HG02973 (cell line): ENCODE measurements at regions not wholly inside any gene's neighbourhood (a gene's known extent, or its start where the extent isn't known, plus 50 kb on each side); places are given as distances from the start of the nearest gene placed in this dataset.

ENCODE experiments used
- ATAC-seq: cut with Tn5 transposase; IDR thresholded peaks from one replicate; pipeline ENCODE4 v1.9.1; 2021; ENCODE audit warnings: moderate library complexity; ENCODE audit not compliant: unreplicated experiment

DNA sequence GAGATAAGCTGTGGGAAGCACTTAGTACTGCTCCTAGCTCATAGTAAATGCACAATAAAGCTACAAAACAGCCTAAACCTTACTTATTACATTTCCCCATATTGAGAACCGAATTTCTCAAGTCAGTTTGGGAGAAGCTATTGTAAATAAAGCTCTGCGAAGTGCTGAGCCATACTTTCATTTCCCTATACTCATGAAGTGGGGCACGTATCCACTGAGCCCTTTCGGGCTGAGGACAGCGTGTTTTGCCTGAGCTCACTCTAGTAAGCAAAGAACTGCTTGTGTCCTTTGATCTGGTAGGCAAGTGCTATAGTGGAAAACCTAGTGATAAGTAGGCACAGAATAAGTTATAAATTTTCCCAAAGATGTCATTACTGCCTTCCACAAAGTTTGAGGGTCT is 165.0 kb downstream of the RSL24D1 start:
- ATAC-seq = no peak

DNA sequence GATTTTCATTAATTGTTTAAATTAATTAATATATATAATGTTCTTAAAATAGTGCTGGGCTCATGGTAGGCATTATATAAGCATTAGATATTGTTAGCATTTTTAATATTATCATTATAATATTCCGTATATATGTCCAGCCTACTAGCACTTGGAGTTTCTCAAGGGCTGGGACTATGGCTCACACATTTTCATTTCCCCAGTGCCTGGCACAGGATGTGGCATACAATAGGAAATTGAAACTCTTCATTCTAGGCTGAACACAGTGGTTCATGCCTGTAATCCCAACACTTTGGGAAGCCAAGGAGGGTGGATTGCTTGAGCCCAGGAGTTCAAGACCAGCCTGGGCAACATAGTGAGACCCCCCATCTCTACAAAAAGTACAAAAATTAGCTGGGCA is 170.4 kb downstream of the RSL24D1 start:
- ATAC-seq = no peak

DNA sequence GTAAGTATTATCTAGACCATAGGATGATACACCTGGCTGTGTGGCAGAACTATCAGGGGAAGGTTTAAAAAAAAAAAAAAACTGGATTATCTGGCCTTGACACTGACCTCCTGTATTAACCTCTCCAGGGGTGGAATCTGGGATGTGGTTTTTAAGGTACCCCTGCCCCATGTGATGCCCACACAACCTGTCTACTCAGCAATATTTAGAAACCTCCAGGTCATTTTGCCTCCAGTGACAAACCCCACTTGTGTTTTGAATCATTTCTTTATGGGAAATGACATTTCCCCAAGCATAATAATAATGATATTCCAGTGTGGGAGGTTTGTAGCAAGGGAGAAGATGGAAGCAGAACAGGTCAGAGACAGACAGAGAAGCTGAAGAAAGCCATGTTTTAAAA is 179.1 kb downstream of the RSL24D1 start:
- no peak for ATAC-seq

DNA sequence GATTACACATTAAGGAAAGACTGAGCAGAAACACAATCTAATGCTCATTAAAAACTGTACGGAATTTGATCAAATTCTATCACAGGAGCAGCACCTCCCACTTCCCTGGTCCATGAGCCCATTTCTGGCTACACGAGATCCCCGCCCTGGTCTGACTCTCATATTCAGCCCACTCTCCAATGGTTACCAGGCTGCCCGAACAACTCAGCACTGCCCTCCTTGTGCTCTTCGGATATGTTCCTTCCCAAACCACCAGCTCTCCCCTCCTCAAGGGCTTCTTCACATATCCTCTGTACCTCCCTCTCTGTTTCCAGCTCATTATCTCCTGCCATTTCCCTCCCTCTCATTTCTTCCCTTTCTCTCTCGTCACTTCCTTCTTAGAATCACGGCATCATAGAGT is 180.5 kb downstream of the RSL24D1 start:
- ATAC-seq = no peak

- no peak for ATAC-seq
Measured at GRCh38 chr15:55015093-55015445, 181.7 kb downstream of the RSL24D1 start.

GRCh38 chr15:55014391-55015092 is 182.2 kb downstream of the RSL24D1 start:
- ATAC-seq = no peak

DNA sequence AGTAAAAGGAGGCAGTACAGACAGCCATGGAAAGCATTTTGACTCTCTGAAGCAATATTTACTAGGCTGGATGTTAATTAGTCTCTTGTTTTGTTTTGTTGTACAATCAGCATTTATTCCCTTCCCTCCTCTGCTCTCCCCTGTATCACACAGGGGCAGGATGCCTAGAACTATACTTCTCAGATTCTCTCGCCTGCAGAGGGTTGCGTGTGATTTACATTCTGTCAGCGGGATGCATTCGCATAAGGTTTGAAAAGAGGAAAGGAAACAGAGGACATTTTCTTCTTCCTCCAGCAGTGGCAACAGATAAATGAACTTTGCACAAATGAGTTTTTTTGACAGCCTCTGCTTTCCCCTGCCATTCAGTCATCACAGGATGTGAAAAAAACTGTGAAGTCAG is 188.3 kb downstream of the RSL24D1 start:
- ATAC-seq = no peak

- no peak for ATAC-seq
Measured at GRCh38 chr15:55007561-55007960, 189.2 kb downstream of the RSL24D1 start.

GRCh38 chr15:55005679-55006078 is 191.1 kb downstream of the RSL24D1 start:
- ATAC-seq = no peak

- ATAC-seq = no peak
Measured at GRCh38 chr15:55003965-55004873, 192.5 kb downstream of the RSL24D1 start.

- ATAC-seq = no peak
Measured at GRCh38 chr15:54998661-54999060, 198.1 kb downstream of the RSL24D1 start.

- no peak for ATAC-seq
Measured at GRCh38 chr15:54990793-54991192, 205.9 kb downstream of the RSL24D1 start.

DNA sequence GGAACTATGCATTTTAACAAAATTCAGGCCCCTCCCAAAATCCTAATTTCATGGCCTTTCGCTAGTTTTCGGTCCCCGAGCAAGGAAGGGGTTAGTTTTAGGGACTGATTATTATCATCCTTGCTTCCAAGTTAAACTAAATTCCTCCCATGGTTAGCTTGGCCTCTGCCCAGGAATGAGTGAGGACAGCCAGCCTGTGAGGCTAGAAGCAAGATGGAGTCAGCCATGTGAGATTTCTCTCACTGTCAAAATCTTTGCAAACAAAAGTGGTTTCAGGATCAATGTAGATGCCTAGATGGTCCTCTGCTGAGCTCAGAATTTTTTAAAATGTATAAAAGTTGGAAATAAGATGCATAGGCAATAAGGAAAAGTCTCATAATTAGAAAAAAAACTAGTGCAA is 208.9 kb downstream of the RSL24D1 start:
- ATAC-seq = no peak

DNA sequence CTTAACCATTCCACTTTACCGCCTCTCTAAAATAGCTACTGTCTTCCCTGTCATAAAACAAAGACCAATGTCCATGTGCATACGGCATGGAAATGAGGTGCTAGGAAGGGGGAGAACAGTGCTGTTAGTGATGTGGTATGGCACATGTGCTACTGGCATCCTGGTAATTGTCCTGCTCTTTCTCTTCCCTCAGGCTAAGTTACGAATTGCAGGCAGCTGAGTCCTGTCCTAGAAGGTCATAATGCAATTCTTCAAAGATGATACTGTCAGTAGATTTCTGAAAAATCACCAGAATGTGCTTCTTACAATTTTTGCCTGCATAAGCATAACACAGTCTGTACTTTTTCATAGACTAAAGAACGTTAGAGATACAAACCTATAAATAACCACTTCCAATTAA is 216.8 kb downstream of the RSL24D1 start:
- no peak for ATAC-seq

GRCh38 chr15:54962637-54963036 is 234.1 kb downstream of the RSL24D1 start:
- ATAC-seq = no peak

DNA sequence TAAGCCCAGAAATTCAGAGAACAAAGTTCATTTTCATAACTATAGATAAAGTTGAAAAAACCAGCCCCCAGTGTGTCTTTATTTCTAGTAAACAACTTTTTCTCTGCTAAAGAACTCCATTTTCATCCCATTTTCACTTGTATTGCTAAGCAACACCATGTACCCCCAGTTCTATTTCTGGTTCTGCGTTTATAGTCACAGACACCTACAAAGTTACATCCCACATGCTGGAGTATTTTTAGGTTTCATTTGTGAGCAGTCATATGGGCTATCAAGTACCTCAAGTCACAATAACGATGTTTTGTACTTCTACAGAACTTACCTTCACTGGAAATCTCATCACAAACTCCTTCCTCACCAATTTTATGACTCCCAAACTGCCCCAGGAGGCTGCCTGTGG is 236.5 kb downstream of the RSL24D1 start:
- no peak for ATAC-seq

DNA sequence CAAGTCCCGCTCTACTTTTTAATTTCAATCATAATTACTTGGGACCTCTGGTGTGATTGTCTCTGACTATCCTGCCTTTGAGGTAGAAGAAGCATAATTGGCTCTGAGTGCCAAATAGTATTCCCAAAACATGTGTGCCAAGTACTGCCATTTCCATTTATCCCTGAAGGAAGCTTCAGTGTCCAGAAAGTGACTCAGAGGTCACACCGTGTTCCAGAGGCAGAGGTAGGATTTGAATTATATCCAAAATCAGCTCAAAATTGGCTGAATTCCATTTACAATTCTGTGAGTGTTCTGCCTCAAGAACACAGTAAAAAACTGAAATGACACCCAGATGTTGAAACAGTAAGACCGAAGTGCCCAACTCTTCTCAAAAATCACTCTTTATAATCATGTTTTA is 255.3 kb downstream of the RSL24D1 start:
- no peak for ATAC-seq

GRCh38 chr15:54917312-54917711 is 279.4 kb downstream of the RSL24D1 start:
- no peak for ATAC-seq

DNA sequence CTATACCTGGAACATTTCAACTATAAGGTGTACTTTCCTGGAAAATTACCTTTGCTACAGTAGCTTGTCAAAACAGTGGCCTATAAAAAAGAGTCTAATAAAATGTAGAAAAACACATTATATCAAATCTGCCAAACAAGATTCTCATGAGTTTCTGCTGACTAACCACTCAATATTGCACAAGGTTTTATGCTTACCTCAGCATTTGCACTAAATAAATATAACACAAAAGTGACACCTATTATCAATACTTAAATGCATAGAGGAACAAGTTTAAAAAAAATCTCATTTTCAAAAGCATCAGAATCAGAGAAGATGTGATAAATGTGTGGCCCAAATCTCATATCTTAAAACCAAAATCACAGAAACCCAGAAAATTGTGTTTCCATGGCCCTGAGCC is 281.4 kb downstream of the RSL24D1 start:
- ATAC-seq = no peak

GRCh38 chr15:54884312-54884711 is 312.4 kb downstream of the RSL24D1 start:
- ATAC-seq = no peak

- no peak for ATAC-seq
Measured at GRCh38 chr15:54859982-54860381, 336.8 kb downstream of the RSL24D1 start.

DNA sequence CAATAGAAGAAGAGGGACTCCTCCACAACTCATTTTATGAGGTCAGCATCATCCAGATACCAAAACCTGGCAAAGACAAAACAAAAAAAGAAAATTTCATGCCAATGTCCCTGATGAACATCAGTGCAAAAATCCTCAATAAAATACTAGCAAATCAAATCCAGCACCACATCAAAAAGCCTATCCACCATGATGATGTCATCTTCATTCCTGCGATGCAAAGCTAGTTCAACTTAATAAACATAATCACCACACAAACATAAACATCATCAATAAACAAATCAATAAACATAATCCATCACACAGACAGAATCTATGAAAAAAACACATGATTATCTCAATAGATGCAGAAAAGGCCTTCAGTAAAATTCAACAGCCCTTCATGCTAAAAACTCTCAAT is 342.1 kb downstream of the RSL24D1 start:
- no peak for ATAC-seq
